ENCODE measurements at regions not wholly inside any gene's neighbourhood (a gene's known extent, or its start where the extent isn't known, plus 50 kb on each side); places are given as distances from the start of the nearest gene placed in this dataset.

DNA sequence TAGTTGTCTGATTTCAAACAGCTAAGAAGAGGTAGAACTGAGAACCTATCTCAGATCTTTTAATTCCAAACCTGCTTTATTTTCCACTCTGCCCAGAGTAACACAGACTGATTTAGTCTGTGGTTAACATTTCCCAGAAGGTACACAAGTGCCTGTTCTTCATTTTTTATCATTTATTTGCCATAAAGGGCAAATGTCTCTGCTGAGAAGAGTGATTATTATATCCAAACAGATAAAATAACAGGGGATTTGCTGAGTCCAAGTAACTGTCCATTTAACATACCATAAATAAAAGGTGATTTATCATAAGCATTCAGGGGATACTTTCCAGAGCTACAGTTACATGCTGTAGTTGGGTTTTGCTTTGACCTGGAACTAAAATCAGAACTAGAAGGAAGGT is 617.7 kb downstream of the MBD2 start:
- no peak overlapping the region for H2AK5ac ChIP-seq (ENCODE audit: low read depth, low read length)
- no peak overlapping the region for H2AFZ ChIP-seq (replicated peaks; ENCODE audit: low read length, poor library complexity)
- H3K23ac ChIP-seq (ENCODE audit: low read depth, low read length) = no peak overlapping the region
- CTCF ChIA-PET = interaction anchor here (1.1 kb wide), 1 partner anchor 513 kb away, joined by 3 read pairs; no protein-coding TSS in a partner anchor
- no peak overlapping the region for H3K18ac ChIP-seq (ENCODE audit: low read depth, low read length)
- TF ChIP-seq CHD1 (IDR thresholded peaks at IDR 0.05; ENCODE audit: low read depth, low read length) = no peak
- no peak for TF ChIP-seq SMC3 (IDR thresholded peaks at IDR 0.05; ENCODE audit: low read depth, low read length)
- TF ChIP-seq MAFK (IDR thresholded peaks at IDR 0.05; ENCODE audit: low read depth, low read length) = no peak
- TF ChIP-seq MAZ (IDR thresholded peaks at IDR 0.05; ENCODE audit: borderline replicate concordance, low read depth, low read length) = no peak
- TF ChIP-seq, protein P1, sequence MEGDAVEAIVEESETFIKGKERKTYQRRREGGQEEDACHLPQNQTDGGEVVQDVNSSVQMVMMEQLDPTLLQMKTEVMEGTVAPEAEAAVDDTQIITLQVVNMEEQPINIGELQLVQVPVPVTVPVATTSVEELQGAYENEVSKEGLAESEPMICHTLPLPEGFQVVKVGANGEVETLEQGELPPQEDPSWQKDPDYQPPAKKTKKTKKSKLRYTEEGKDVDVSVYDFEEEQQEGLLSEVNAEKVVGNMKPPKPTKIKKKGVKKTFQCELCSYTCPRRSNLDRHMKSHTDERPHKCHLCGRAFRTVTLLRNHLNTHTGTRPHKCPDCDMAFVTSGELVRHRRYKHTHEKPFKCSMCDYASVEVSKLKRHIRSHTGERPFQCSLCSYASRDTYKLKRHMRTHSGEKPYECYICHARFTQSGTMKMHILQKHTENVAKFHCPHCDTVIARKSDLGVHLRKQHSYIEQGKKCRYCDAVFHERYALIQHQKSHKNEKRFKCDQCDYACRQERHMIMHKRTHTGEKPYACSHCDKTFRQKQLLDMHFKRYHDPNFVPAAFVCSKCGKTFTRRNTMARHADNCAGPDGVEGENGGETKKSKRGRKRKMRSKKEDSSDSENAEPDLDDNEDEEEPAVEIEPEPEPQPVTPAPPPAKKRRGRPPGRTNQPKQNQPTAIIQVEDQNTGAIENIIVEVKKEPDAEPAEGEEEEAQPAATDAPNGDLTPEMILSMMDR (conservative IDR thresholded peaks at IDR 0.05; ENCODE audit: low read depth, low read length) = no peak
- TF ChIP-seq POLR2A (IDR thresholded peaks at IDR 0.05; ENCODE audit: low read depth, low read length) = no peak
- TF ChIP-seq CEBPB (IDR thresholded peaks at IDR 0.05; ENCODE audit: low read depth, low read length) = no peak
- no peak for TF ChIP-seq RCOR1 (IDR thresholded peaks at IDR 0.05; ENCODE audit: insufficient replicate concordance, low read length)
- no peak for TF ChIP-seq FOS (IDR thresholded peaks at IDR 0.05; ENCODE audit: low read depth, low read length)
- no peak for TF ChIP-seq USF2 (IDR thresholded peaks at IDR 0.05; ENCODE audit: low read depth, low read length)
- TF ChIP-seq RAD21 (IDR thresholded peaks at IDR 0.05; ENCODE audit: low read length) = no peak
- no peak for TF ChIP-seq BHLHE40 (IDR thresholded peaks at IDR 0.05; ENCODE audit: low read depth, low read length)
- TF ChIP-seq MXI1 (IDR thresholded peaks at IDR 0.05; ENCODE audit: borderline replicate concordance, low read depth, low read length) = no peak
- TF ChIP-seq ELK1 (IDR thresholded peaks at IDR 0.05; ENCODE audit: borderline replicate concordance, low read depth, low read length) = no peak
- no peak for TF ChIP-seq NFE2L2 (IDR thresholded peaks at IDR 0.05; ENCODE audit: low read depth, low read length)
- H3K27ac ChIP-seq (ENCODE audit: insufficient read depth, low read length) = no peak overlapping the region
- no peak overlapping the region for H3K9ac ChIP-seq (ENCODE audit: low read depth, low read length)
- no peak overlapping the region for H3K14ac ChIP-seq (replicated peaks; ENCODE audit: low read depth, low read length)
- H4K20me1 ChIP-seq (ENCODE audit: insufficient read depth, low read length) = no peaks in the 10 kb centered on the region
- no peak overlapping the region for H2AK9ac ChIP-seq (replicated peaks; ENCODE audit: low read depth, low read length, poor library complexity)
- no TSS peak for BruUV-seq (replicated peaks)
- no peak overlapping the region for H4K8ac ChIP-seq (ENCODE audit: low read depth in 2 of 2, low read length in 2 of 2)
- POLR2A ChIA-PET (ENCODE audit: unreplicated experiment) = no interaction called here
- dilution Hi-C loops (cut with HindIII; ENCODE audit: low sequenced_read_pairs, unreplicated experiment) = no loop called here
- no peak overlapping the region for H2BK5ac ChIP-seq (ENCODE audit: low read depth, low read length, poor library complexity, severe bottlenecking)
- H3K4me3 ChIP-seq (ENCODE audit: insufficient read depth, low read depth, low read length) = no peak overlapping the region
- peaks cover 5% of the 10 kb centered on the region for H3K9me3 ChIP-seq (ENCODE audit: control insufficient read depth, insufficient read depth, low read length)
- in situ Hi-C loops (cut with MboI; ENCODE audit: low sequenced_read_pairs) = no loop called here
- no peak overlapping the region for H3K4me2 ChIP-seq (ENCODE audit: low read depth, low read length)
- no peak overlapping the region for H3K56ac ChIP-seq (ENCODE audit: extremely low read depth, insufficient read depth, low read length)
- no peak overlapping the region for H4K5ac ChIP-seq (ENCODE audit: low read depth, low read length)
- H4K91ac ChIP-seq (ENCODE audit: insufficient read depth, low read depth, low read length) = no peak overlapping the region
- no peak for ATAC-seq (ENCODE audit: low read depth)
- no peak overlapping the region for H2BK15ac ChIP-seq (ENCODE audit: low read depth, low read length)
- H2BK20ac ChIP-seq (ENCODE audit: low read depth, low read length) = no peak overlapping the region
- H3K27me3 ChIP-seq (ENCODE audit: control insufficient read depth, insufficient read depth, low read length) = no peaks in the 10 kb centered on the region
- intact Hi-C loops (cut with micrococcal nuclease) = no loop called here
- no peaks in the 10 kb centered on the region for H3K79me1 ChIP-seq (ENCODE audit: low read depth in 1 of 2, low read length in 2 of 2)
- no peak overlapping the region for H2BK120ac ChIP-seq (ENCODE audit: low read depth, low read length)
- no peak overlapping the region for H3K4ac ChIP-seq (ENCODE audit: low read depth, low read length)
- no peak for DNase-seq
- no peaks in the 10 kb centered on the region for H3K36me3 ChIP-seq (ENCODE audit: control insufficient read depth, insufficient read depth, low read length)
- no peaks in the 10 kb centered on the region for H3K4me1 ChIP-seq (ENCODE audit: control insufficient read depth, insufficient read depth, low read length)
- no peaks in the 10 kb centered on the region for H3K9me1 ChIP-seq (ENCODE audit: insufficient read depth, low read length)

Data from IMR-90 (cell line).